ENCODE measurements at regions not wholly inside any gene's neighbourhood (a gene's known extent, or its start where the extent isn't known, plus 50 kb on each side); places are given as distances from the start of the nearest gene placed in this dataset.
"Not testable (repeated sequence)": the region's sequence is repeated elsewhere in the genome, so short reads cannot be mapped to it uniquely, and the experiment has no call there.

DNA sequence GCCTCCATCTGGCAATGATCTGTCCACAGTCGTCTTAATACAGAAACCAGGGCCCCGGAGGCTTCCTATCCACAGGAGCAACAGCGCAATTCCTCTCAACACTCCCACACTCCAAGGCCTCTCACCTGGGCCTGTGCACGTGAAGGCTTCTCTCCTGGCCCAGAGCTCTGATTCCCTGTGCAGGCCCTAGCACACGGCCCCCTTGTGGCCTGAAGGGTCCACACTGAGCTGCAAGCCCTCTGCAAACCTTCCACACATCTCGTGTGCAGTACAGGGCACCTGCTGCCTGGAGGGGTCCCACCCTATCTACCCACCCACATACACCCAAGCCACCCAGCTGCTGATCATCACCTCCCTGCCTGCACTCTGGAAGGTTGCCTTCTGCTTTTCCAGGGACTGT is 150.1 kb upstream of the NUDT10 start:
- Mint-ChIP-seq H3K4me3 (no peak overlapping the region), H3K4me1 (ENCODE audit: low read depth) (no peaks in the 10 kb centered on the region), H3K27me3 (no peaks in the 10 kb centered on the region), H3K36me3 (ENCODE audit: low read depth) (no peaks in the 10 kb centered on the region), H3K9me3 (no peaks in the 10 kb centered on the region), H3K27ac (no peak overlapping the region)
- intact Hi-C loops (cut with micrococcal nuclease): no loop called here

- H3K27ac Mint-ChIP-seq: no peak overlapping the region
These were observed 140.5 kb upstream of the NUDT10 start for GRCh38 chrX:51192104-51192503.

GRCh38 chrX:51215266-51215665 is 117.4 kb upstream of the NUDT10 start:
- Mint-ChIP-seq H3K9me3 (no peaks in the 10 kb centered on the region), H3K27me3 (no peaks in the 10 kb centered on the region), H3K4me1 (ENCODE audit: low read depth) (no peaks in the 10 kb centered on the region), H3K4me3 (no peak overlapping the region), H3K36me3 (ENCODE audit: low read depth) (no peaks in the 10 kb centered on the region), H3K27ac (no peak overlapping the region)
- intact Hi-C loops (cut with micrococcal nuclease): no loop called here

More at GRCh38 chrX:51192104-51192503, 140.5 kb upstream of the NUDT10 start:
- intact Hi-C loops (cut with micrococcal nuclease): no loop called here
- no peaks in the 10 kb centered on the region for H3K4me1 Mint-ChIP-seq (ENCODE audit: low read depth)
- H3K27me3 Mint-ChIP-seq: no peaks in the 10 kb centered on the region
- H3K9me3 Mint-ChIP-seq: no peaks in the 10 kb centered on the region
- no peaks in the 10 kb centered on the region for H3K36me3 Mint-ChIP-seq (ENCODE audit: low read depth)
- no peak overlapping the region for H3K4me3 Mint-ChIP-seq

DNA sequence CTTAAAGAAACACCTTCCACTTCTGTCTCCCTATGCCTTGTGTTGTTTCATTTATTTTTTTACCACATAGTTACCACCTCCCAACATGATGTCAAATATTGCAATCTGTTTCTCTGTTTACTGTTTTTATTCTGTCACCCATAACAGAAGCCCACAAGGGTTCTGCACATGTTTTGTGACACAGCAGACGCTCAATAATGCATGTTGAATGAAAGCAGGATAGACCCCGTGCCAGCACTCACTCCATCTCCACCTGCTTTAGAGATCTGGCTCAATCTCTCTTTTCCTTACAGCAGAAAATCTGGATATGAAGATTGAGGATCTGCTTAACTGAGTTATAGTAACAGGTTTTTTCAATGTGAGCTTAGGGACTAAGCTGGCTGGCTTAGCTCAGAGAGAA is 116.8 kb upstream of the NUDT10 start:
- intact Hi-C loops (cut with micrococcal nuclease): no loop called here
- no peak overlapping the region for H3K4me3 Mint-ChIP-seq
- H3K9me3 Mint-ChIP-seq: no peaks in the 10 kb centered on the region
- H3K27me3 Mint-ChIP-seq: no peaks in the 10 kb centered on the region
- H3K36me3 Mint-ChIP-seq (ENCODE audit: low read depth): no peaks in the 10 kb centered on the region
- no peak overlapping the region for H3K27ac Mint-ChIP-seq
- no peaks in the 10 kb centered on the region for H3K4me1 Mint-ChIP-seq (ENCODE audit: low read depth)

- Mint-ChIP-seq H3K27ac (no peak overlapping the region), H3K4me1 (ENCODE audit: low read depth) (no peaks in the 10 kb centered on the region), H3K36me3 (ENCODE audit: low read depth) (no peaks in the 10 kb centered on the region), H3K27me3 (no peaks in the 10 kb centered on the region), H3K4me3 (no peak overlapping the region), H3K9me3 (peaks cover 40% of the 10 kb centered on the region)
- intact Hi-C loops (cut with micrococcal nuclease): no loop called here
These were observed 90.4 kb upstream of the NUDT10 start for GRCh38 chrX:51242212-51242611.

- Mint-ChIP-seq H3K36me3 (ENCODE audit: low read depth) (no peaks in the 10 kb centered on the region), H3K27ac (no peak overlapping the region), H3K9me3 (no peaks in the 10 kb centered on the region), H3K4me3 (no peak overlapping the region), H3K27me3 (no peaks in the 10 kb centered on the region), H3K4me1 (ENCODE audit: low read depth) (no peaks in the 10 kb centered on the region)
- intact Hi-C loops (cut with micrococcal nuclease): no loop called here
These were observed 75.1 kb upstream of the NUDT10 start for GRCh38 chrX:51257490-51257889.

GRCh38 chrX:51262271-51262670 is 70.4 kb upstream of the NUDT10 start:
- intact Hi-C loops (cut with micrococcal nuclease); H3K27me3 Mint-ChIP-seq; H3K4me1 Mint-ChIP-seq (ENCODE audit: low read depth); H3K4me3 Mint-ChIP-seq; H3K27ac Mint-ChIP-seq; H3K36me3 Mint-ChIP-seq (ENCODE audit: low read depth): not testable (repeated sequence)
- H3K9me3 Mint-ChIP-seq: peaks cover 12% of the 10 kb centered on the region

DNA sequence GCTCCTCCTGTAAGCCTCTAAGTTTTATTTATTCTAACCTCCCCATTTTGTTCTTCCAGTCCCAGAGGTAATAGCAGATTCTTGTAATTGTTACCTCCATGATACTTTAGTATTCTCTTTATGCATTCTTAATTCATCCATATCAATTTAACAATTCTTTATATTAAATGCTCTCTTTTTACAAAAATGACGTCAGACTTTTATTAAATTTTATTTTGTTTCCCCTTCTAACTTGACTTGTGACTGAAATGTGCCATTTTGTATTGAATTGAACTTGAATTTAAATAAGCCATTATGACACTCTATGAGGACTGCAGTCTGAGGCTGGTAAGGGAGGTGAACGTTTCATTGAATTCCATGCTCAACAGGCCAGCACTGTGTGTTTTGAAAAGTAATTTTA is 60.0 kb upstream of the NUDT10 start:
- H3K4me1 Mint-ChIP-seq (ENCODE audit: low read depth): no peaks in the 10 kb centered on the region
- intact Hi-C loops (cut with micrococcal nuclease): no loop called here
- no peak overlapping the region for H3K27ac Mint-ChIP-seq
- H3K36me3 Mint-ChIP-seq (ENCODE audit: low read depth): no peaks in the 10 kb centered on the region
- H3K4me3 Mint-ChIP-seq: no peak overlapping the region
- no peaks in the 10 kb centered on the region for H3K27me3 Mint-ChIP-seq
- no peaks in the 10 kb centered on the region for H3K9me3 Mint-ChIP-seq

- no peak overlapping the region for H3K27ac Mint-ChIP-seq
- intact Hi-C loops (cut with micrococcal nuclease): no loop called here
- peaks cover 7% of the 10 kb centered on the region for H3K9me3 Mint-ChIP-seq
- no peaks in the 10 kb centered on the region for H3K27me3 Mint-ChIP-seq
- H3K4me1 Mint-ChIP-seq (ENCODE audit: low read depth): no peaks in the 10 kb centered on the region
- no peaks in the 10 kb centered on the region for H3K36me3 Mint-ChIP-seq (ENCODE audit: low read depth)
- no peak overlapping the region for H3K4me3 Mint-ChIP-seq
These were observed 50.8 kb upstream of the NUDT10 start for GRCh38 chrX:51281758-51282318.
